ENCODE measurements at regions not wholly inside any gene's neighbourhood (a gene's known extent, or its start where the extent isn't known, plus 50 kb on each side); places are given as distances from the start of the nearest gene placed in this dataset.

GRCh38 chr7:86209036-86209435 lies 434.7 kb upstream of the GRM3 start:
- DNase-seq, result no peak
- no peak for TF ChIP-seq CTCF (IDR thresholded peaks at IDR 0.05)
- Mint-ChIP-seq H3K4me3 (no peak overlapping the region), H3K4me1 (ENCODE audit: low read depth) (no peaks in the 10 kb centered on the region), H3K36me3 (ENCODE audit: low read depth) (no peaks in the 10 kb centered on the region), H3K27me3 (ENCODE audit: insufficient read depth) (no peaks in the 10 kb centered on the region), H3K27ac (no peak overlapping the region), H3K9me3 (peaks cover 15% of the 10 kb centered on the region)

GRCh38 chr7:86207740-86208139 lies 436.0 kb upstream of the GRM3 start:
- DNase-seq, result no peak
- H3K27me3 Mint-ChIP-seq (ENCODE audit: insufficient read depth), result no peaks in the 10 kb centered on the region
- H3K36me3 Mint-ChIP-seq (ENCODE audit: low read depth), result no peaks in the 10 kb centered on the region

GRCh38 chr7:86202833-86203232 lies 440.9 kb upstream of the GRM3 start:
- Mint-ChIP-seq H3K4me1 (ENCODE audit: low read depth) (no peaks in the 10 kb centered on the region), H3K4me3 (no peak overlapping the region), H3K27me3 (ENCODE audit: insufficient read depth) (no peaks in the 10 kb centered on the region), H3K27ac (no peak overlapping the region), H3K9me3 (peaks cover 29% of the 10 kb centered on the region), H3K36me3 (ENCODE audit: low read depth) (no peaks in the 10 kb centered on the region)
- no peak for DNase-seq
- no peak for TF ChIP-seq CTCF (IDR thresholded peaks at IDR 0.05)

More at GRCh38 chr7:86207740-86208139, 436.0 kb upstream of the GRM3 start:
- no peak overlapping the region for H3K27ac Mint-ChIP-seq
- TF ChIP-seq CTCF (IDR thresholded peaks at IDR 0.05), result no peak
- peaks cover 24% of the 10 kb centered on the region for H3K9me3 Mint-ChIP-seq
- H3K4me1 Mint-ChIP-seq (ENCODE audit: low read depth), result no peaks in the 10 kb centered on the region
- no peak overlapping the region for H3K4me3 Mint-ChIP-seq

- H3K36me3 Mint-ChIP-seq (ENCODE audit: low read depth), result no peaks in the 10 kb centered on the region
- no peak for TF ChIP-seq CTCF (IDR thresholded peaks at IDR 0.05)
- no peak for DNase-seq
- peaks cover 23% of the 10 kb centered on the region for H3K9me3 Mint-ChIP-seq
- H3K4me1 Mint-ChIP-seq (ENCODE audit: low read depth), result no peaks in the 10 kb centered on the region
- H3K27ac Mint-ChIP-seq, result no peak overlapping the region
- H3K4me3 Mint-ChIP-seq, result no peak overlapping the region
- H3K27me3 Mint-ChIP-seq (ENCODE audit: insufficient read depth), result no peaks in the 10 kb centered on the region
Observed at GRCh38 chr7:86201767-86202166, 441.9 kb upstream of the GRM3 start.

GRCh38 chr7:86199881-86200614 lies 443.7 kb upstream of the GRM3 start:
- Mint-ChIP-seq H3K27me3 (ENCODE audit: insufficient read depth) (no peaks in the 10 kb centered on the region), H3K36me3 (ENCODE audit: low read depth) (no peaks in the 10 kb centered on the region), H3K9me3 (peaks cover 19% of the 10 kb centered on the region), H3K4me1 (ENCODE audit: low read depth) (no peaks in the 10 kb centered on the region), H3K27ac (no peak overlapping the region), H3K4me3 (no peak overlapping the region)
- no peak for DNase-seq
- no peak for TF ChIP-seq CTCF (IDR thresholded peaks at IDR 0.05)
